B cell (primary cell): ENCODE measurements at regions not wholly inside any gene's neighbourhood (a gene's known extent, or its start where the extent isn't known, plus 50 kb on each side); places are given as distances from the start of the nearest gene placed in this dataset.

Source experiments
- EZH2 ChIP-seq: IDR thresholded peaks from 2 replicates; pipeline ENCODE4 v1.6.1; 2012; ENCODE audit warnings: borderline replicate concordance, low read depth, mild to moderate bottlenecking, moderate library complexity, low read length; ENCODE audit not compliant: insufficient read depth, poor library complexity, severe bottlenecking
- TF ChIP-seq, protein P1 (sequence below): fragments of 200-600 bp; IDR thresholded peaks from one replicate; pipeline ENCODE4 v1.8.0; 2022; ENCODE audit warnings: antibody characterized with exemption, mild to moderate bottlenecking

DNA sequence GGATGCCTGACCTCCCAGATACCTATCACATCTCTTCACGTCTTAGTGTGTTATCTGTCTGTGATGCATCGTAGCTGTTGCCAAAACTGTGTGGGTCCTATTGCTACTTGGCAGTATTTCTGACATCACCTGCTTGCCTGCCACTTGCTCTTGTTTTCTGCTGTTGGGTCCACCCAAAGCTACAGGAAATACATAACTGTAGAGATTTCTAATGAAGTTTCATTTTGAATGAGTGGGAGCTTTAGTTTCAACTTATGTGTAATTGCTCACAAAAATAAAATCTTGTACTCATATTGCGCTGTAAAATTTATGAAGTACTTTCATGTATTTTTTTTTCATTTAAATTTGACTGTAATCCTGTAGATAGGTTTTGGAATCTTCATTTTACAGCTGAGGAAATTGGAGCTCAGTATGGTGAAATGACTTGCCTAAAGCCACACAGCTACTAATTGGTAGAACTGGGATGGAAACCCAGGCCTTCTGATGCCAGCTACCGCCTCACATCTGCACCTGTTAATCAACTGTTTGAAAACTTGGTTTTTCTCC is 113.6 kb upstream of the MAN1A1 start:
- TF ChIP-seq, protein P1, sequence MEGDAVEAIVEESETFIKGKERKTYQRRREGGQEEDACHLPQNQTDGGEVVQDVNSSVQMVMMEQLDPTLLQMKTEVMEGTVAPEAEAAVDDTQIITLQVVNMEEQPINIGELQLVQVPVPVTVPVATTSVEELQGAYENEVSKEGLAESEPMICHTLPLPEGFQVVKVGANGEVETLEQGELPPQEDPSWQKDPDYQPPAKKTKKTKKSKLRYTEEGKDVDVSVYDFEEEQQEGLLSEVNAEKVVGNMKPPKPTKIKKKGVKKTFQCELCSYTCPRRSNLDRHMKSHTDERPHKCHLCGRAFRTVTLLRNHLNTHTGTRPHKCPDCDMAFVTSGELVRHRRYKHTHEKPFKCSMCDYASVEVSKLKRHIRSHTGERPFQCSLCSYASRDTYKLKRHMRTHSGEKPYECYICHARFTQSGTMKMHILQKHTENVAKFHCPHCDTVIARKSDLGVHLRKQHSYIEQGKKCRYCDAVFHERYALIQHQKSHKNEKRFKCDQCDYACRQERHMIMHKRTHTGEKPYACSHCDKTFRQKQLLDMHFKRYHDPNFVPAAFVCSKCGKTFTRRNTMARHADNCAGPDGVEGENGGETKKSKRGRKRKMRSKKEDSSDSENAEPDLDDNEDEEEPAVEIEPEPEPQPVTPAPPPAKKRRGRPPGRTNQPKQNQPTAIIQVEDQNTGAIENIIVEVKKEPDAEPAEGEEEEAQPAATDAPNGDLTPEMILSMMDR, result no peak
- TF ChIP-seq EZH2, result no peak
